NCI-H1436 (cell line): ENCODE measurements at regions not wholly inside any gene's neighbourhood (a gene's known extent, or its start where the extent isn't known, plus 50 kb on each side); places are given as distances from the start of the nearest gene placed in this dataset.

Experiments used
- DNase-seq: peaks from one replicate; lab custom pipeline; 2025; lab: John Stamatoyannopoulos, UW

DNA sequence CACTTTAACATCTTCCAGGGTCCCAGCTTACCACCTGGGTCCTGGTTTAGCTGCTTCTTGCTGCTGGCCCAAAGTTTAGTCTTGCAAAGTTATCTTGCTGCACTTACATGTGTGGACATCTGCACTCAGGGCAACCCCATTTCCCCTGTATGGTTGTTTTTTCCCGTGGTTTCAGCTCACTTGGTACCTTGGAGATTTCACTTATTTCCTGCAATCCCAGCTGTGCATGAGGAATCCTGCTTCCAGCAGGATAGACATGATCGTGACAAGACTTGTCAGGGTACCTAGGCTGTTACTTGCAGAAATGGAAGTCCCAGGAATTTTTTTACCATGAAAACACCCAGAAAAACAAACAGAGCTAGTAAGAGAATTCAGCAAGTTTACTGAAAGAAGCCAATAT, 95.9 kb upstream of the LEP start:
- no peak for DNase-seq

DNA sequence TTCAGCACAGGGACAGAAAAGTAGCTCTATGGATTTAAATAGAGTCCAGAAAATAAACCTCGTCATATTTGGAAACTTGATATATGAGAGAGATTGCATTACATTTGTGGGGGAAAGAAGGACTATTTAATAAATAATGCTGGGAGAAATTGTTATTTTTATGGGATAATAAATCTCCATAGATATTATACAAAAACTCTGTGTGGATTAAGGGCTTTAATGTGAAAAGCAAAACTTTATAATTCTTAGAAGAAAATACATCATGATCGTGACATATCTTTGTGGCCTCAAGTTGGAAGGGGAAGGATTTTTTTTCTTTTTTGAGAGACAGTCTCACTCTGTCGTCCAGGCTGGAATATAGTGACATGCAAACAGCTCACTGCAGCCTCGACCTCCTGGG, 95.0 kb upstream of the LEP start:
- DNase-seq = no peak

DNA sequence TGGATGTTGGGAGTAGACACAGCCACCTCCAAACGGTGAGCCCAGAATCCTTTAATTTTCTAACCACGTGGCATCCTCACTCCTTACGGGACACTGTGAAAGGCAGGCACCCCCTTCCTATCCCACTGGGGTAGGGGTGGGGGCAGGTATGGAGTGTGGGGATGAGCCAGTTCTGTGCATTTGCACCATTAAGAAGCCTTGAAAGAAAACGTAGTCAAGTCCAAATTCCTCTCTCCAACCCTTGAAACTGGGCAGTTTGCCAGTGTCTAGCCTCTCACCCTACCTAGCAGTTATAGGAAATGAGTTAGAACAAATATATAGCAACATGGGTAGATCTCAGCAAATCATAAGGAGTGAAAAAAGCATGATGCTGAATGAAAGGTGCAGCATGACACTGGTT, 92.4 kb upstream of the LEP start:
- peak; percentile 40 for DNase-seq

DNA sequence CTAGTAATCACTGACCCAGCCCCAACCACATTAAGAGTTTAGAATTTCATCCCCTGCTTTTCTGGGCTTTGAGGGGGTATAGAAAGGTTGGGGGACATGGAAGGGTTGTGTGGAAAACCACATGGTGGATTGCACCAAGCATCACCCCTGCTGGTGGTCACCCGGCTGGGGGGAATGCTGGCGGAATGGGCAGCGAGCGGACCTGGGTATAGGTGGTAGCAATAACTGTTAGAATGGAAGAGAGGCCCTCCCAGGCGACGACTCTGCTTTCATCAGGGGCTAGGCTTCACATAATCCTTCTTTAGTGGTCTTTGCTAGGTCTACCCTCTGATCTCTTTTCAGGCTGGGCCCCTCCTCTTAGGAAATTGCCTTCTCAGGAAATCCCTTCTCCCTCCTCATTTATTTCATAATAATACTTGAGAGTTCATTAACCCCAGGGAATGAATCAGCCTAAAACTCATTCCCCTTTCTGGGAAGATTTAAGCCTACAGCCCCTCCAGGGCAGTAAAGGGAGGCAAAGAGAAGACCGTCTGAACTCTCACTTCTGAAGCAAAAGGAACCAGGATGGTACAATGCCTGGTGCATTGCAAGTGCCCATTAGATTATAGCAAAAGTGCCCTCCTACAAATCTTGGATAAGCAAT, 90.7 kb upstream of the LEP start:
- no peak for DNase-seq

DNA sequence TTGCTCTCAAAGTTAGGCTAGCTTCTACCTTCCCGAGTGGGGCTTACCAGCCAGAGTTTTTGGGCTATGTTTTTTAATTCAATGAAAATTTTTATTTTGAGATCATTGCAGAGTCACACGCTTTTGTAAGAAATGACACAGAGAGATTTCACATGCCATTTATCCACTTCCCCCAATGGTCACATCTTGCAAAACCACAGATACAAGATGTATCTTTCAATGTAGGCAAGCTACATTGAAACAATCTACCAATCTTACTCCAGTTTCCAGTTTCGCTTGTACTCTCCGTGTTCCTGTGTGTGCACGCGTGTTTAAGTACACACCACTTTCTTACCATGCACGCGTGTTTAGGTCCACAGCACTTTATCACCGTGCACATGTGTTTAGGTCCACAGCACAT, 89.4 kb upstream of the LEP start:
- no peak for DNase-seq

DNA sequence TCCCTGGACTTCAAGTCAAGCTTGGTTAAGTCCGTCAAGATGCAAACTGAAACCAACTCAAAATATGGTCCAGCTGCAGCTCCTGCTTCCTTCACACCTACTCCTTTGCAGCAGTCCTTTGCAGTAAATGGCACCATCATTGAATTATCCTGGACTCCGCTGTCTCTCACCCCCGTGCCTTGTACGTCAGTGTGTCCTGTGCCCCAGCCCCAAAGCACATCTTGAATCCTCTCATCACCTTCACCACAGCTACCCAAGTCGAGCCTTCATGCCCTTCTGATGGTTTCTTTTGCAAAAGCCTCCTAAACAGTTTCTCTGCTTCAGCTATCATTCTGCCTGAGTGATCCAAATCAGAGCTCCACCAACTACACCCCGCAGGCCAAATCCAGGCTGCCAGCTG, 88.4 kb upstream of the LEP start:
- no peak for DNase-seq

DNA sequence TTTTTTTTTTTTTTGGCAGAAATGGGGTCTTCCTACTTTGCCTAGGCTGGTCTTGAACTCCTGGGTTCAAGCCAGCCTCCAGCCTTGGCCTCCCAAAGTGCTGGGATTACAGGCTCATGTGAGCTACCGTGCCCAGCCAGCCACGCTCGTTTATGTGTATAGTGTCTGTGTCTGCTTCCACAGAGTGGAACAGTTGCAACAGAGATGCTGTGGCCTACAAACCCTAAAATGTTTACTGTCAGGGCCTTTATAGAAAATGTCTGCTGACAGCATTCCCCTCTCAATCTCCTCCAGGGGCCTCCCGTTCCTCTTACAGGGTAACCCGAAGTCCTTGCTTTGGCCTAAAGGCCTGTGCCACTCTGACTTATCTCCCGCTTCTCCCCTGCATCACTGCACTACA, 87.6 kb upstream of the LEP start:
- no peak for DNase-seq

DNA sequence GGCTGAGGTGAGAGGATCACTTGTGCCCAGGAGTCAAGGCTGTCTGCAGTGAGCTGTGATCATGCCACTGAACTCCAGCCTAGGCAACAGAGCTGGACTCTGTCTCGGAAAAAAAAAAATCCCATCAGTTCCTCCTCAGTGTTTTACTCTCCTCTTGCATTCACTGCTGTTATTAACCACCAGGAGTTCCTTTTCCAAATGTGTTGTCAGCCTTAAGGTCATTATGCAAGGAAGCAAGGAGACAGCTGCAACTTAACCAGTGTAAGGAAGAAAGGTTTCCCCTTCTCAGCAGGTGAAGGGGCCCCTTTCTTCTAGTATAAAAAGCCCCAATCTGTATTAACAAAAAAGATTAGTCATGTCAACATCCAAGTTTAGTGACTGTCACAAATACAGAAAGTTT, 86.6 kb upstream of the LEP start:
- DNase-seq = no peak

DNA sequence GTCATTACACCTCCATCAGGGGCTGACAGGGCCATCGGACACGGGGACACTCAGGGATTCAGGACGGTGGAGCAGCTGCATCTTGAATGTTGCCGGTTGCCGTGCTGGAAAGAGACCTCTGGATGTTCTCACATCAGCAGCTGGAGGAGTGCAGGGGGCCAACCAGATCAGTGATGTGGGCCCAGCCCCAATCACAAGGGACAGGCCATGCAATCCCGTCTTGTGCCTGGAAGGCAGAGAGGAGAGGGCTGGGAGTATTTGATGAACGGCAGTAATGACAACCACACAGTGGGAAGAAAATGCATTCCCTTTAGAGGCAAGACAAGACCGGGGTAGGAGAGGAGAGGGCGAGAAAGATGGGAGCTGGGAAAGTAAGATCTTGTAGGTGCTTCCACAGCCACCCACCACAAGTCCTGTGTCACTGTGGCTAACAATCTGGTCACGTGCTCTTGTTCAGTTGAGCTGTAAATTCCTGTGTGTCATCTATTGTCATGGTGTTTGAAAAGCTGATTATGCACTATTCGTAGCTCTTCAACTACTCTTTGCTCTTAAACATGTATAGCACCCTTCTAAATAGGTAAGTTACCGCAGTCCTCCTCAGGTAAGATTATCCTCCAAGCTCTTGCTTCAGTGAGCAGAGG, 85.9 kb upstream of the LEP start:
- no peak for DNase-seq

DNA sequence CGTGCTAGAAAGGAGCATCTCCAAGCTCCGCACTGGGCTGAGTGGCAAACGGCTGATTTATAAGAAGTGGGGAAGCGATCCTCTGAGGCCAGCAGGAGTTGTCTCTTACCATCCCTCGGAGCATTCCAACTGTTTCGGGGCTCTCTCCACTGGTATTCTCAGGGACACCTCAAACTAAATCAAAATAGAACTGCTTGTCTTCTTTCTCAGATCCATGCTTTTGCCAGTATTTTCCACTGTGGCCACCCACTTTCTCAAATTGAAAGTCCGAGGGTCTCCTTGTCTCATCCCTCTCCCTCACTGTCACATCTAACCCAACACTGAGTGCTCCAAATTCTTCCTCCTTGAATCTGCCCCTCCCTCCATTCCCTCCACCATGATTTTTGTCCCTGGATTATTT, 83.2 kb upstream of the LEP start:
- DNase-seq = no peak

DNA sequence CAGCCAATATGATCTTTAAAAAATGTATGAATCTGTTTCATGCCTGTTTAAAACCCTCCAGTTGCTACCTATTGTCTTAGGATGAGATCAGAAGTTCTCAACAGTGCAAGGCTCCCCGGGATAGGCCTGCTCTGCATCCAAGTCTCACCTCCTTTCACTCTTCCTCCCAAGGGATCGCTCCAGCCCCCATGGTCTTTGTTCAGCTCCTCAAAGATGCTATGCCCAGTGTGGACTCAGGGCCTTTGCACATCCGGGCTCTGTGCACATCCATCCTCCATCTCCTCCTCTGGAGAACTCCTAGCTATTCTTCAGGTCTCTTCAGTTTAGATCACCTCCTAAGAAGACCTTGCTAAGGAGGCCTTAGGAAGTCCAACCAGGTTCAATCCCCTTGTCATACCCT, 82.7 kb upstream of the LEP start:
- no peak for DNase-seq

DNA sequence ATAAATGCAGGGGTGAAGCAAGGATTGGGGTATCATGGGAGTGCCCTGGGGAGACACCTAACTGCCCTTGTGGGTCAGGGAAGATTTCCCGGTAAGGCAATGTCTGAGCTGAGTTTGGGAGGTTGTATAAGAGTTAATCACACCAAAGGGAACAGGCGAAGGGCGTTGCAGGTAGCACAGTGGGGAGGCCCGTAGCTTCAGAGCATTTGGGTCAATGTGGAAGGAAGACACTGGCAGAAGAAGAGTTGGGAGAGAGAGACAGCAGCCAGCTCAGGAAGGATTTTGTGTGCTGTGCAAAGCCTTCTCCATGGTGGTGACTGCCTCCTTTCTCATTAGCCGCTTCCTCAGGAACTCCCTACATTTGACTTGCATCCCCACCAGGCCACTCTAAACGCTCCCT, 80.8 kb upstream of the LEP start:
- no peak for DNase-seq

DNA sequence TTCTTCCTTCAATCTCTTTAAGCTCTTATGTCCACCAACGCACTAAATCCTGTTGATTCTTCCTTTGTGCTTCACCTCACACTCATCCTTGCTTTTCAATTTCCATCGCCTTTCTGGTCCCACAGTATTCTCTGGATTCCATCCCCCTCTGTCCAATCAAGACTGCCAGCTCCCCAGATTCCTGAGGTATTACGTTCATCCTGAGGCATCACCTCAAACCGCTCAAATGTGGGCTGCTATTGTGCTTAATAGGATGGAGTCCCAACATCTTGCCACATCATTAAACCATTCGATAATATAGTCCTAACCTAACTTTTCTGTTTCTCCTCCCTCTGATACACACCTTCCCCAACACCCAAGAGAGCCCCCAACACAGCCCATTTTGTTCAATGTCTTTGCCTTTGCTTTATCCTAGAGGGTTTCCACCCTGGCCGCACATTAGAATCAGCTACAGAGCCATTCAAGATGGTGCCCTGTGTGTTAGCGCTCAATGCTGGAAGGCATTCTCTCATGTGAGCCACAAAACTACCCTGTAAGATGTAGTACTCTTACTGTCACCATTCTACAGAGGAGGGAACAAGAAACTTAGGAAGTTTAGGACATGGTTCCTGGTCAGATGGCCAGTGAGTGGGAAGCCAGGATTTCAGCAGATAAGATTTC, 79.5 kb upstream of the LEP start:
- no peak for DNase-seq

DNA sequence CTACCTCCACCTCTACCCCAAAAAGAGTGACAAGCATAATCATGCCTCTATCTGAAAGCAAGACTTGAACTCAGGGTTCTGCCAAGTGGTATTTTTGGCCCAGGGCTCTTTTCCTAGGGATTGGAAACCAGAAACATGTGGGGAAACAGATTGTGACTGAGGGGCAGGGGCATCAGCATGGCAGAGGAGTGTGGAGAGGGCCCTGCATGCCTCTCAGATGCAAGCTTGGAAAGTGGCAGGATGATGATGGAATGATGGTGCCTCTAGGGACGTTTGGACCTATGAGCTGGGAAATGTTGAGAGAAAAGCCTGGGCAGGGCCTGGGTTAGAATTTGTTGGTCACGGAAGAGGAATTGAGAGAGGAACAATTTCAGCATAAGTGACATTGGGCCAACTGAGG, 78.4 kb upstream of the LEP start:
- no peak for DNase-seq

DNA sequence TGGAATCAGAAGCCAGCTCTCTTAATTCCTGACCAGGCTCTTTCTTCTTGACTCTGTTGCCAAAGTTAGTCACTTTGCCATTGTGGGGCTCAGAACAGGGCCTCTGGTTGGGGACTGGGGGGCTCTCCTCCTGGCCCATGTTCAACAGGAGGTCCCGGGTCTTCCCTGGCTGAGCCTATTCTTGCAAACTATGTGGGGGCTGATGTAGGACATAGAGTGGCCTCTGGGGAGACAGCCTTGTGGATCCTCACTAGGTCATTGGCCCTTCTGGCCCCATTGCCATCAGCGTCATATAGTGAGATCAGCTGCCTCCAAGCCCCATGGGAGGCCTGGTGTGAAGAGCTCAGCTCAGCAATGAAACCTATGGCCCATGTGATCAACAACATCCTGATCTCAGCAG, 77.6 kb upstream of the LEP start:
- DNase-seq = no peak

DNA sequence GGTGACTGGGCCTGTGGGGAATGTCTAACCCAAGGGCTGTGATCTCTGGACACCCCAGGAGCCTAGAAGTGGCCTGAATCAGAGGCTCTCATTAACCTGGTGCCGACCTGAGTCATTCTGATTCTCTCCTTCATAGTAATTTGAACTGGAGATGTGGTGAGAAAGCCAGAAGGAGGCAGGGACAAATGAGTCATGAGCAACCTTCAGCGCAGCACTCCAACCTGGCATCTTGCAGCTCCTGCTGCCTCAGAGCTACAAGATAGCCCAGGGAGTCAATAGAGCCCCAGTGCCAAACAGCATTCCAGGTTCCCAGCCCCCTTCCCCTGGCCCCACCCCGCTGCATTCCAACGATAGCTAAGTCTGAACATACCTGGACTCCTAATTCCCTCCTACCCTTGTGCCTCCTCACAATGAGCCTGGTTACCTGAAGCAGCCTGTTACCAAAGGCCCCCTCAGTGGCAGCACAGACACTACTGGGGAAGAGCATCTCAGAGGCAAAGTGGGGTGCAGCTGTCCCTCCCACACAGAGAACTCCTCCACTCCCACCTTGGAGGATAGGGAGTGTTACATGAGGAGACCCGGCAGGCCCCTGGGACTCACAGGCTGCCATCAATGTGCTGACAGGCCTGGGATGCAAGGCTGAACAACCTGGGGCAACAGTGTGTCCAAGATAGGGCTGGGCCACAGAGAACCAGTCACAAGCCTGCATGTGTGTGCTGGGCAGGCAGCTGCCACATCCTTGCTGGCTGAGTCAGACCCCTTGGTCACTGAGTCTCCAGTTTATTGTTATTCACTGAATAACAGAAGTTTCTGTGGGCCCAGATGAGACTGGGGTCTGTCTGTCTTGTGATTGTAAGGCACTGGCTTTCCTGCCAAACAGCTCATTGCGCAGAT, 76.8 kb upstream of the LEP start:
- DNase-seq = no peak

DNA sequence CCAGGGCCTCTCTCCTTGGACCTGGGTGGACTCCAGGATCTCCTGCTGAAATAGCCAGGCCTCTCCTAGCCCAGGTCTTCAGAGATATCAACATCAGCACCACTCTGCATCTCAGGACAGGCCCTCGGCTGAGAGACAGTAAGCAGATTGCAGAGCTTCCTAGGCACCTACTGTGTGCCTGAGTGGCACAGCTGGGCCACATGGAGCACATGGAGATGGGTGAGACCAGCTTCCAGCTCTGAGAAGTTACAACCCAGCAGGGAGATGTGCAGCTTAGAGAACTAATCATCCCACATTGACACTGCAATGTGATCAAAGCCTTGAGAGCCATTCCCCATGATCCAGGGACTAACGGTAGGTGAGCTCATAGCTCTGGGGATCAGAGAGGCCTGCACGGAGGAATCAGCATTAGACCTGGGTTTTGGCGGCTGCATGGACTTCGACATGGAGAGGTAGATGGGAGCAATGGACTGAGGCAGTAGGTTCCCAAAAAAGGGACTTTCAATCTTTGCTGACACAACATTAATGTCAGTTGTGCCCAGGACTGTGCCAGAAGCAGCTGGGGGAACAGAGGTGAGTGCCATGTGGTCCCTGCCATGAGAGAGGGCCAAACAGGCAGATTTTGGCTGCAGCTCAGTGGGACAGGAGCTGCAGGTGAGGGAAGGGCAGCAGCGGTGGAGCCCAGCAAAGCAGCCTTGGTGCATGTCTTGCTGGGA, 76.0 kb upstream of the LEP start:
- DNase-seq = no peak

DNA sequence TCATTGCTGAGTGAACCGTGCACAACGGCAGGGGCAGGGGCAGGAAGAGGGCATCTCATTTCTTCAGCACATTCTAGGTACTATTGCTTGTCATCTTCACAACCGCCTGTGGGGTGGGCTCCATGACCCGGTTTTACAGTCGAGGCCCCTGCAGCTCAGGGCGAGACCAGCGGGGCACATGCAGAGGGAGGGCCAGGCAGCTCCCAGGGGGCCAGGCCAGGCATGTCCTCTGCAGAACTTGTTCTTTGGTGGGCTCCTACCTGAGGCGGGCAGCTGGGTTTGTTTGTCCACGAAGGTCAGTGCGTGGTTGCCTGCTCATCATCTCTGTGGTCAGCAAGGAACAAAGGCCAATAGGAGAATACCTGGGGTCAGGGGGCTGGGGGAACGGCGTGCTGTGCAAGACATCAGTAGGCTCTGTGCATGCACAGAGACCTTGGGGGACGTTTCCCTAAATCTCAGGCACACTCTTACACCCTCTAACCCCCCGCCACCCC, 75.1 kb upstream of the LEP start:
- no peak for DNase-seq

DNA sequence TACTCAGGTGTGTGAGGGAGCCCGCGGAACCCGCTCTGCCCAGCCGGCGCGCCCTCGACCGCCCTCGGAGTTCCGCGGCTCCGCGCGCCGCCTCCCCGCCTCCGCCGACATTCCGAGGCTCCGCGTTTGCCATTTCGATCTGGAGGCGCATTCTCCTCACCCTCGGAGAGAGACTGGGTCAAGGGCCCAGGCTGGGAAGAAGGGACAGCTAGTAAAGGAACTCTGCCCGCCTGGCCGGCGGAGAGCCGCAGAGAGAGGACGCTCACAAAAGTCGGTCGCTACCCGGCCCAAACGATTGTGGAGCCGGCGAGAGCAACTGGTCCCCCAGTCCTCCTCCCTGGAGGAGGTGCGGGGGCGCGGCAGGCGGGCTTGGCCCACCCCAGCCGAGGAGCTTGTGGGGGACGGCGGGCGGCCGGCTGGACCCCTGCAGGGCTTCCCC, 74.5 kb upstream of the LEP start:
- no peak for DNase-seq

DNA sequence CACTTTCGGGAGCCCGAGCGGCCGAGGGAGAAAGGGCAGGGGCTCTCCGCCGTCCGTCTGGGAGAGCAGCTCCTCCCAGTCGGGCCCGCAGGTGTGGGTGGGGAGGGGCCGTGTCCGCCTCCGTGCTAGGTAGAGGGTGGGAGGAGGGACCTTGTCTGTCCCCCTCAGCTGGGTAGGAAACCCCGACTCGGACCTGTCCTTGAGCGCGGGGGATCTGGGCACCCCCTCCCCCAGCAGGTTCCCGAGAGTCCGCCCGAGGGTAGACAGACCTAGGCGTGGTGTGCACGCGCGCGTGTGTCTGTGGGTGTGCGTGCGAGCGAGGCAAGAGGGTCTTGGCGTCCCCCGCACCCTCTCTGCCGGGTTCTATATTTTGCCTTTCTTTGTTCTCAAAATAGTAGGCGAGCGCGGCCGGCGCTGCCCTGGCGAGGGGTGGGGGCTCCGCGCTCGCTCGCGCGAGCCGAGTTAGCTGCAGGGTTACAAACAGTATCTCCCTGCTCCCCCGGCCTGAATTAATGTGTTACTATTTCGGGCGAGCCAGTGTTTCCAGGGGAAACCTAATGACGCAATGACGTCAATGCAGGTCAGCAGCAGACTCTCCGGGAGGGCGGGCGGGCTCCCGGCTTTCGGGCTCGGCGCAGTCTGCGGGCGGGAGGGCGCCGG, 73.9 kb upstream of the LEP start:
- DNase-seq = peak; percentile 67
